IMR-90 (cell line): ENCODE measurements at regions not wholly inside any gene's neighbourhood (a gene's known extent, or its start where the extent isn't known, plus 50 kb on each side); places are given as distances from the start of the nearest gene placed in this dataset.
A peak's percentile ranks its signal among the peaks of the same experiment; 100 is the strongest.

ENCODE experiments used
- ATAC-seq: fragments of 200-7000 bp; cut with Tn5 transposase; 2 replicates; pipeline ENCODE4 v1.9.1; 2020; ENCODE audit warnings: low read depth, mild to moderate bottlenecking, moderate library complexity
- BruUV-seq: library from RNA; stranded (reverse); fragments of 400-500 nt; replicated peaks from 2 replicates; lab custom pipeline; 2021; lab: Mats Ljungman, UMichigan
- CTCF ChIA-PET: fragments of 300-600 bp; formaldehyde crosslinking; extraction: SDS; loops from one replicate; lab custom pipeline; 2021; ENCODE audit warnings: antibody characterized with exemption; lab: Yijun Ruan, JAX
- POLR2A ChIA-PET: fragments of 300-600 bp; sonication (Branson Sonifier 250); formaldehyde crosslinking; loops from one replicate; lab custom pipeline; 2022; ENCODE audit warnings: antibody characterized with exemption; ENCODE audit not compliant: unreplicated experiment; lab: Charles Lee
- DNase-seq: peaks from one replicate; pipeline ENCODE4 v3.0.0; 2013
- H2AFZ ChIP-seq: replicated peaks from 2 replicates; pipeline ENCODE3; 2013; ENCODE audit warnings: low read length, mild to moderate bottlenecking; ENCODE audit not compliant: poor library complexity
- H2AK5ac ChIP-seq: 2 replicates; pipeline ENCODE4 v1.6.1; 2013; ENCODE audit warnings: low read depth, low read length, inconsistent platforms
- H2AK9ac ChIP-seq: replicated peaks from 2 replicates; pipeline ENCODE3; 2013; ENCODE audit warnings: mild to moderate bottlenecking, low read depth, low read length, moderate library complexity; ENCODE audit not compliant: poor library complexity
- H2BK120ac ChIP-seq: 2 replicates; pipeline ENCODE4 v1.6.1; 2013; ENCODE audit warnings: low read depth, low read length, inconsistent platforms
- H2BK15ac ChIP-seq: 3 replicates; pipeline ENCODE4 v1.6.1; 2013; ENCODE audit warnings: low read depth, low read length, inconsistent platforms
- H2BK20ac ChIP-seq: 2 replicates; pipeline ENCODE4 v1.6.1; 2013; ENCODE audit warnings: low read depth, mild to moderate bottlenecking, inconsistent platforms, low read length, moderate library complexity
- H2BK5ac ChIP-seq: 2 replicates; pipeline ENCODE4 v1.6.1; 2013; ENCODE audit warnings: mild to moderate bottlenecking, low read depth, low read length, inconsistent platforms; ENCODE audit not compliant: poor library complexity, severe bottlenecking
- H3K14ac ChIP-seq: replicated peaks from 2 replicates; pipeline ENCODE4 v1.6.1; 2013; ENCODE audit warnings: low read depth, low read length, inconsistent platforms
- H3K18ac ChIP-seq: 2 replicates; pipeline ENCODE4 v1.6.1; 2013; ENCODE audit warnings: low read depth, low read length, control low read depth
- H3K23ac ChIP-seq: 2 replicates; pipeline ENCODE4 v1.6.1; 2013; ENCODE audit warnings: low read depth, low read length, inconsistent platforms
- H3K27ac ChIP-seq: 2 replicates; pipeline ENCODE4 v1.5.1; 2013; ENCODE audit warnings: mild to moderate bottlenecking, control low read depth, low read length; ENCODE audit not compliant: insufficient read depth
- H3K27me3 ChIP-seq: 2 replicates; pipeline ENCODE4 v1.6.1; 2013; ENCODE audit warnings: low read length; ENCODE audit not compliant: control insufficient read depth, insufficient read depth
- H3K36me3 ChIP-seq: 2 replicates; pipeline ENCODE4 v1.6.1; 2013; ENCODE audit warnings: low read length, mixed read lengths; ENCODE audit not compliant: control insufficient read depth, insufficient read depth
- H3K4ac ChIP-seq: 2 replicates; pipeline ENCODE4 v1.6.1; 2013; ENCODE audit warnings: low read depth, low read length, inconsistent platforms
- H3K4me1 ChIP-seq: 2 replicates; pipeline ENCODE4 v1.6.1; 2013; ENCODE audit warnings: low read length, mixed read lengths; ENCODE audit not compliant: control insufficient read depth, insufficient read depth
- H3K4me2 ChIP-seq: 2 replicates; pipeline ENCODE4 v1.6.1; 2013; ENCODE audit warnings: low read depth, mild to moderate bottlenecking, control low read depth, low read length, moderate library complexity
- H3K4me3 ChIP-seq: 2 replicates; pipeline ENCODE4 v1.5.1; 2013; ENCODE audit warnings: low read depth, mild to moderate bottlenecking, control low read depth, low read length, moderate library complexity; ENCODE audit not compliant: insufficient read depth
- H3K56ac ChIP-seq: 2 replicates; pipeline ENCODE4 v1.6.1; 2013; ENCODE audit warnings: low read length, inconsistent platforms; ENCODE audit not compliant: insufficient read depth; ENCODE audit errors: extremely low read depth
- H3K79me1 ChIP-seq, 2 experiments: 2 replicates each; pipeline ENCODE4 v1.6.1; 2013; ENCODE audit warnings: low read length in 2 of 2, inconsistent platforms in 1 of 2, low read depth in 1 of 2
- H3K9ac ChIP-seq: 2 replicates; pipeline ENCODE4 v1.6.1; 2013; ENCODE audit warnings: low read depth, low read length, control low read depth
- H3K9me1 ChIP-seq: 2 replicates; pipeline ENCODE4 v1.6.1; 2013; ENCODE audit warnings: low read length, inconsistent platforms; ENCODE audit not compliant: insufficient read depth
- H3K9me3 ChIP-seq: 2 replicates; pipeline ENCODE4 v1.6.1; 2013; ENCODE audit warnings: low read length; ENCODE audit not compliant: control insufficient read depth, insufficient read depth
- H4K20me1 ChIP-seq: 2 replicates; pipeline ENCODE4 v1.6.1; 2013; ENCODE audit warnings: low read length, inconsistent platforms; ENCODE audit not compliant: insufficient read depth
- H4K5ac ChIP-seq: 2 replicates; pipeline ENCODE4 v1.6.1; 2013; ENCODE audit warnings: mild to moderate bottlenecking, low read depth, low read length, control low read depth
- H4K8ac ChIP-seq, 2 experiments: 2 replicates each; pipeline ENCODE4 v1.6.1; 2013; ENCODE audit warnings: low read depth in 2 of 2, low read length in 2 of 2, control low read depth in 1 of 2, inconsistent platforms in 1 of 2
- H4K91ac ChIP-seq: 2 replicates; pipeline ENCODE4 v1.6.1; 2013; ENCODE audit warnings: low read depth, low read length, inconsistent platforms; ENCODE audit not compliant: insufficient read depth
- CTCF ChIP-seq: conservative IDR thresholded peaks from 2 replicates; pipeline ENCODE4 v1.5.1; 2012; ENCODE audit warnings: mild to moderate bottlenecking, low read depth, low read length, improper control_type of control experiment
- MAZ ChIP-seq: IDR thresholded peaks from 2 replicates; pipeline ENCODE4 v1.6.1; 2012; ENCODE audit warnings: low read depth, mild to moderate bottlenecking, low read length, improper control_type of control experiment, moderate library complexity, borderline replicate concordance
- POLR2A ChIP-seq: IDR thresholded peaks from 2 replicates; pipeline ENCODE4 v1.6.1; 2012; ENCODE audit warnings: mild to moderate bottlenecking, low read depth, low read length
- RAD21 ChIP-seq: IDR thresholded peaks from 2 replicates; pipeline ENCODE4 v1.6.1; 2012; ENCODE audit warnings: low read length, improper control_type of control experiment
- SMC3 ChIP-seq: fragments of 150-350 bp; IDR thresholded peaks from 2 replicates; pipeline ENCODE4 v1.6.1; 2016; ENCODE audit warnings: low read depth, mild to moderate bottlenecking, antibody characterized with exemption, low read length, moderate library complexity
- WGBS, 2 experiments: methylation state at CpG; one replicate each; pipeline versions ENCODE4 v1.1.5 to v1.1.7; 2013; ENCODE audit warnings: missing lambda C conversion rate in 2 of 2; ENCODE audit not compliant: insufficient read length in 1 of 2; ENCODE audit errors: extremely low coverage in 2 of 2; 5-methylcytosine and 5-hydroxymethylcytosine counted together
- dilution Hi-C: fragments of 300-500 bp; cut with HindIII; formaldehyde crosslinking; loops from one replicate; pipeline ENCODE4 v1.14.3; 2018; ENCODE audit warnings: low sequenced_read_pairs; ENCODE audit not compliant: unreplicated experiment
- in situ Hi-C: fragments of 300-500 bp; cut with MboI; formaldehyde crosslinking; loops from 3 replicates; pipeline ENCODE4 v1.14.3; 2019; ENCODE audit warnings: low sequenced_read_pairs, inconsistent platforms, mixed read lengths
- intact Hi-C: fragments of 100-400 bp; cut with micrococcal nuclease; formaldehyde crosslinking; loops from 2 replicates; pipeline ENCODE4 v1.10.0; 2022

- Histone ChIP-seq H3K4me2 (no peak overlapping the region), H4K5ac (no peak overlapping the region), H3K23ac (no peak overlapping the region), H3K9ac (no peak overlapping the region; the same call in 1 of the 2 replicates), H2BK15ac (no peak overlapping the region), H3K27me3 (no peaks in the 10 kb centered on the region), H4K8ac (peak overlapping the region in 1 of 2 experiments; percentile 49; a peak in 1 of 4 replicates), H3K18ac (no peak overlapping the region), H4K20me1 (no peaks in the 10 kb centered on the region), H3K14ac (no peak overlapping the region), H3K4me1 (peaks cover 3% of the 10 kb centered on the region), H3K4me3 (no peak overlapping the region), H3K56ac (peak overlapping the region; percentile 16; the same call in 1 of the 2 replicates), H2AK5ac (no peak overlapping the region), H3K36me3 (no peaks in the 10 kb centered on the region), H2BK5ac (peak overlapping the region; percentile 9), H2BK120ac (peak overlapping the region; percentile 65; the same call in 1 of the 2 replicates), H2AK9ac (no peak overlapping the region), H3K9me1 (peaks cover 7% of the 10 kb centered on the region), H2BK20ac (0 out of 2 replicates have a peak overlapping the region, but pooled peaks have one; percentile 81), H3K27ac (no peak overlapping the region), H2AFZ (no peak overlapping the region), H3K79me1 (no peaks in the 10 kb centered on the region), H3K9me3 (no peaks in the 10 kb centered on the region), H3K4ac (no peak overlapping the region; the same call in 1 of the 2 replicates), H4K91ac (no peak overlapping the region)
- BruUV-seq: no TSS peak
- TF ChIP-seq RAD21: peak; percentile 94
- no peak for TF ChIP-seq MAZ
- 0 out of 2 replicates have a peak, but pooled peaks have one; percentile 34 for TF ChIP-seq POLR2A
- TF ChIP-seq SMC3: peak; percentile 89
- TF ChIP-seq CTCF: peak; percentile 97
- ATAC-seq (peak; percentile 82), DNase-seq (peak; percentile 73)
- ChIA-PET POLR2A (no interaction called here), CTCF (interaction anchor here (0.7 kb wide), 4 partner anchors 88 to 463 kb away, joined by 3 to 4 read pairs (median 4); no protein-coding TSS in a partner anchor)
- in situ Hi-C loops (loop anchor here (10.0 kb wide), 4 partner anchors 88 to 558 kb away; partner anchors contain the start of gene IKZF2), intact Hi-C loops (loop anchor here (1.0 to 2.0 kb wide), 5 partner anchors 91 to 560 kb away; no protein-coding TSS in a partner anchor), dilution Hi-C loops (no loop called here)
- 7% methylated on average over 2 of the region's 10 CpGs; no CpG with 5 or more reads in 1 of the 2 experiments for WGBS, 2 experiments
Observed at GRCh38 chr2:212686285-212686895, 147.8 kb upstream of the ERBB4 start.
